ENCODE measurements at regions not wholly inside any gene's neighbourhood (a gene's known extent, or its start where the extent isn't known, plus 50 kb on each side); places are given as distances from the start of the nearest gene placed in this dataset.

- no peak overlapping the region for H2AFZ ChIP-seq (ENCODE audit: low read depth, low read length, severe bottlenecking)
- no peaks in the 10 kb centered on the region for H3K27me3 ChIP-seq (ENCODE audit: low read length)
- H3K4me3 ChIP-seq (ENCODE audit: insufficient read depth, low read length, poor library complexity, severe bottlenecking): no peak overlapping the region
- no peaks in the 10 kb centered on the region for H3K9me3 ChIP-seq (ENCODE audit: insufficient read depth, low read length)
- H3F3A ChIP-seq (ENCODE audit: insufficient read depth): no peaks in the 10 kb centered on the region
- no peak overlapping the region for H3K4me2 ChIP-seq (ENCODE audit: low read depth, low read length, poor library complexity, severe bottlenecking)
- no peaks in the 10 kb centered on the region for H4K20me1 ChIP-seq (ENCODE audit: low read depth, low read length)
- H3K36me3 ChIP-seq (ENCODE audit: low read length): no peaks in the 10 kb centered on the region
- TF ChIP-seq EZH2phosphoT487 (conservative IDR thresholded peaks at IDR 0.05; ENCODE audit: low read length): no peak
- no peak for TF ChIP-seq CTCF (IDR thresholded peaks at IDR 0.05; ENCODE audit: insufficient read depth, low read length, poor library complexity, severe bottlenecking)
- no peaks in the 10 kb centered on the region for H3K9me2 ChIP-seq (replicated peaks; ENCODE audit: insufficient read depth, low read length)
- H3K9ac ChIP-seq (ENCODE audit: low read length): no peak overlapping the region
- no peaks in the 10 kb centered on the region for H3K79me2 ChIP-seq (ENCODE audit: insufficient read depth, low read length)
- H3K27ac ChIP-seq (ENCODE audit: low read depth, low read length): no peak overlapping the region
Observed at GRCh38 chr22:47629791-47630655, 867.6 kb downstream of the TBC1D22A start.

DNA sequence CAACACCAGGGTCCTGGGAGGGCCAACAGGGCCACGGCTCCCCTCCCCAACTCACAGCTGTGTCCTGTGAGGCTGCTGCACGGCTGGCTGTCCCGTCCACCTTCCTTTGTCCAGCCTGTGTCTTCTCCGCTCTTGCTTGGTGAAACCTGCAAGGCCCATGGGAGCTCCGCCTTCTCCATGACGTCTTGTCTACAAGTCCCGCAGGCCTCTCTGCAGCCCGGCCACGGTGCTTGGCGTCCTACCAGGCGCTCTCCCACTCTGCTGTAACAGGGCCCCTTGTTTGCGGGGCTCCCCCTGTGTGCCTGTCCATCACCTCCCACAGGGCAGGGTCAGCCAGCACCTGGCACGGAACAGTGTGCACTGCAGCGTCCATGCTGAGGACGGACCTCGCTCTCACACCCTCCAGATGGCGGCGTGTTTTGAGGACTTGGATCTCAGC is 866.8 kb downstream of the TBC1D22A start:
- no peak for TF ChIP-seq EZH2phosphoT487 (conservative IDR thresholded peaks at IDR 0.05; ENCODE audit: low read length)
- TF ChIP-seq CTCF (IDR thresholded peaks at IDR 0.05; ENCODE audit: insufficient read depth, low read length, poor library complexity, severe bottlenecking): no peak
- H3K79me2 ChIP-seq (ENCODE audit: insufficient read depth, low read length): no peaks in the 10 kb centered on the region
- H3K27me3 ChIP-seq (ENCODE audit: low read length): no peaks in the 10 kb centered on the region
- no peaks in the 10 kb centered on the region for H3K36me3 ChIP-seq (ENCODE audit: low read length)
- no peak overlapping the region for H2AFZ ChIP-seq (ENCODE audit: low read depth, low read length, severe bottlenecking)
- H3K4me3 ChIP-seq (ENCODE audit: insufficient read depth, low read length, poor library complexity, severe bottlenecking): no peak overlapping the region
- H4K20me1 ChIP-seq (ENCODE audit: low read depth, low read length): no peaks in the 10 kb centered on the region
- no peak overlapping the region for H3K27ac ChIP-seq (ENCODE audit: low read depth, low read length)
- no peaks in the 10 kb centered on the region for H3K9me3 ChIP-seq (ENCODE audit: insufficient read depth, low read length)
- H3K9ac ChIP-seq (ENCODE audit: low read length): no peak overlapping the region
- no peak overlapping the region for H3K4me2 ChIP-seq (ENCODE audit: low read depth, low read length, poor library complexity, severe bottlenecking)
- no peaks in the 10 kb centered on the region for H3F3A ChIP-seq (ENCODE audit: insufficient read depth)
- no peaks in the 10 kb centered on the region for H3K9me2 ChIP-seq (replicated peaks; ENCODE audit: insufficient read depth, low read length)

GRCh38 chr22:47628477-47629272 is 866.2 kb downstream of the TBC1D22A start:
- no peaks in the 10 kb centered on the region for H3K9me2 ChIP-seq (replicated peaks; ENCODE audit: insufficient read depth, low read length)

More at GRCh38 chr22:47628477-47629272, 866.2 kb downstream of the TBC1D22A start:
- Histone ChIP-seq H2AFZ (ENCODE audit: low read depth, low read length, severe bottlenecking) (no peak overlapping the region), H3K27ac (ENCODE audit: low read depth, low read length) (no peak overlapping the region), H3K9ac (ENCODE audit: low read length) (no peak overlapping the region), H3K36me3 (ENCODE audit: low read length) (no peaks in the 10 kb centered on the region), H4K20me1 (ENCODE audit: low read depth, low read length) (no peaks in the 10 kb centered on the region), H3K4me3 (ENCODE audit: insufficient read depth, low read length, poor library complexity, severe bottlenecking) (no peak overlapping the region), H3K4me2 (ENCODE audit: low read depth, low read length, poor library complexity, severe bottlenecking) (no peak overlapping the region), H3F3A (ENCODE audit: insufficient read depth) (no peaks in the 10 kb centered on the region), H3K27me3 (ENCODE audit: low read length) (no peaks in the 10 kb centered on the region), H3K79me2 (ENCODE audit: insufficient read depth, low read length) (no peaks in the 10 kb centered on the region), H3K9me3 (ENCODE audit: insufficient read depth, low read length) (no peaks in the 10 kb centered on the region)
- TF ChIP-seq EZH2phosphoT487 (conservative IDR thresholded peaks at IDR 0.05; ENCODE audit: low read length) (no peak), CTCF (IDR thresholded peaks at IDR 0.05; ENCODE audit: insufficient read depth, low read length, poor library complexity, severe bottlenecking) (no peak)
